ENCODE measurements at regions not wholly inside any gene's neighbourhood (a gene's known extent, or its start where the extent isn't known, plus 50 kb on each side); places are given as distances from the start of the nearest gene placed in this dataset.

- no peak for TF ChIP-seq ZNF114 (CRISPR knock-in tag; IDR thresholded peaks at IDR 0.05)
- TF ChIP-seq, protein P1, sequence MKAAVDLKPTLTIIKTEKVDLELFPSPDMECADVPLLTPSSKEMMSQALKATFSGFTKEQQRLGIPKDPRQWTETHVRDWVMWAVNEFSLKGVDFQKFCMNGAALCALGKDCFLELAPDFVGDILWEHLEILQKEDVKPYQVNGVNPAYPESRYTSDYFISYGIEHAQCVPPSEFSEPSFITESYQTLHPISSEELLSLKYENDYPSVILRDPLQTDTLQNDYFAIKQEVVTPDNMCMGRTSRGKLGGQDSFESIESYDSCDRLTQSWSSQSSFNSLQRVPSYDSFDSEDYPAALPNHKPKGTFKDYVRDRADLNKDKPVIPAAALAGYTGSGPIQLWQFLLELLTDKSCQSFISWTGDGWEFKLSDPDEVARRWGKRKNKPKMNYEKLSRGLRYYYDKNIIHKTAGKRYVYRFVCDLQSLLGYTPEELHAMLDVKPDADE (IDR thresholded peaks at IDR 0.05) = no peak
Observed at GRCh38 chr2:147375073-147375472, 469.8 kb upstream of the ACVR2A start (continued).

DNA sequence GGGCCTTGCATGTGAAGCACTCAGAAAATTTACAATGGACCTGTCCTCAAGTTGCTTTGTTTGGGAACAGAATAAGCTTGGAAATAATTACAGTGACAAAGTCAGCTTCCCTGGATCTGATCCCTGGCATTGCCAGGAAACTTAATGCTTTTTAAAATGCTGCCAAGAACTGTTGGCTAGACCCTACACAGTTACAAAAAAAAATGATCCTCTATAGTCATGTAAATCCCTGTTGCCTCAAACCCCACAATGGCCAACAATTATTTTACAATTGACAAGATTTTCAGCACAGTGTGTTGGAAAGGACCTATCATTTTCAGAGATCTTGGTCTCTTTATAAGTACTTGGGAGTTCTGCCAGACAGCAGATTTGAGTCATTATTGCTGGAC is 470.4 kb upstream of the ACVR2A start:
- no peak overlapping the region for H3K27ac ChIP-seq (ENCODE audit: low read depth)
- H3K36me3 ChIP-seq (ENCODE audit: insufficient read depth) = no peaks in the 10 kb centered on the region
- ATAC-seq (no peak), DNase-seq (ENCODE audit: low spot score) (no peak)
- H3K4me1 ChIP-seq (ENCODE audit: insufficient read depth) = peaks cover 6% of the 10 kb centered on the region
- Mint-ChIP-seq H3K36me3 (ENCODE audit: low read depth) (no peaks in the 10 kb centered on the region), H3K27me3 (ENCODE audit: insufficient read depth, low read depth, poor library complexity) (peaks cover 3% of the 10 kb centered on the region), H3K27ac (no peak overlapping the region), H3K4me3 (no peak overlapping the region), H3K4me1 (peaks cover 6% of the 10 kb centered on the region; the same call in 2 of the 3 replicates), H3K9me3 (0 out of 3 replicates have a peak, but pooled peaks cover 2% of the 10 kb centered on the region)
- TF ChIP-seq EZH2phosphoT487 (IDR thresholded peaks at IDR 0.05; ENCODE audit: unreplicated experiment) (no peak), NANOG (IDR thresholded peaks at IDR 0.05; ENCODE audit: borderline replicate concordance) (no peak), ZNF114 (CRISPR knock-in tag; IDR thresholded peaks at IDR 0.05) (no peak), STAT1 (IDR thresholded peaks at IDR 0.05; ENCODE audit: unreplicated experiment) (no peak), CREB1 (CRISPR knock-in tag; IDR thresholded peaks at IDR 0.05; ENCODE audit: low read depth) (no peak), REST (IDR thresholded peaks at IDR 0.05; ENCODE audit: unreplicated experiment) (no peak), EZH2 (IDR thresholded peaks at IDR 0.05; ENCODE audit: low read depth, unreplicated experiment) (no peak), POLR2AphosphoS5 (IDR thresholded peaks at IDR 0.05; ENCODE audit: low read depth) (no peak), ZNF331 (CRISPR knock-in tag; IDR thresholded peaks at IDR 0.05; ENCODE audit: low read depth) (no peak), JUNB (IDR thresholded peaks at IDR 0.05; ENCODE audit: unreplicated experiment) (no peak)
- TF ChIP-seq, protein P2, sequence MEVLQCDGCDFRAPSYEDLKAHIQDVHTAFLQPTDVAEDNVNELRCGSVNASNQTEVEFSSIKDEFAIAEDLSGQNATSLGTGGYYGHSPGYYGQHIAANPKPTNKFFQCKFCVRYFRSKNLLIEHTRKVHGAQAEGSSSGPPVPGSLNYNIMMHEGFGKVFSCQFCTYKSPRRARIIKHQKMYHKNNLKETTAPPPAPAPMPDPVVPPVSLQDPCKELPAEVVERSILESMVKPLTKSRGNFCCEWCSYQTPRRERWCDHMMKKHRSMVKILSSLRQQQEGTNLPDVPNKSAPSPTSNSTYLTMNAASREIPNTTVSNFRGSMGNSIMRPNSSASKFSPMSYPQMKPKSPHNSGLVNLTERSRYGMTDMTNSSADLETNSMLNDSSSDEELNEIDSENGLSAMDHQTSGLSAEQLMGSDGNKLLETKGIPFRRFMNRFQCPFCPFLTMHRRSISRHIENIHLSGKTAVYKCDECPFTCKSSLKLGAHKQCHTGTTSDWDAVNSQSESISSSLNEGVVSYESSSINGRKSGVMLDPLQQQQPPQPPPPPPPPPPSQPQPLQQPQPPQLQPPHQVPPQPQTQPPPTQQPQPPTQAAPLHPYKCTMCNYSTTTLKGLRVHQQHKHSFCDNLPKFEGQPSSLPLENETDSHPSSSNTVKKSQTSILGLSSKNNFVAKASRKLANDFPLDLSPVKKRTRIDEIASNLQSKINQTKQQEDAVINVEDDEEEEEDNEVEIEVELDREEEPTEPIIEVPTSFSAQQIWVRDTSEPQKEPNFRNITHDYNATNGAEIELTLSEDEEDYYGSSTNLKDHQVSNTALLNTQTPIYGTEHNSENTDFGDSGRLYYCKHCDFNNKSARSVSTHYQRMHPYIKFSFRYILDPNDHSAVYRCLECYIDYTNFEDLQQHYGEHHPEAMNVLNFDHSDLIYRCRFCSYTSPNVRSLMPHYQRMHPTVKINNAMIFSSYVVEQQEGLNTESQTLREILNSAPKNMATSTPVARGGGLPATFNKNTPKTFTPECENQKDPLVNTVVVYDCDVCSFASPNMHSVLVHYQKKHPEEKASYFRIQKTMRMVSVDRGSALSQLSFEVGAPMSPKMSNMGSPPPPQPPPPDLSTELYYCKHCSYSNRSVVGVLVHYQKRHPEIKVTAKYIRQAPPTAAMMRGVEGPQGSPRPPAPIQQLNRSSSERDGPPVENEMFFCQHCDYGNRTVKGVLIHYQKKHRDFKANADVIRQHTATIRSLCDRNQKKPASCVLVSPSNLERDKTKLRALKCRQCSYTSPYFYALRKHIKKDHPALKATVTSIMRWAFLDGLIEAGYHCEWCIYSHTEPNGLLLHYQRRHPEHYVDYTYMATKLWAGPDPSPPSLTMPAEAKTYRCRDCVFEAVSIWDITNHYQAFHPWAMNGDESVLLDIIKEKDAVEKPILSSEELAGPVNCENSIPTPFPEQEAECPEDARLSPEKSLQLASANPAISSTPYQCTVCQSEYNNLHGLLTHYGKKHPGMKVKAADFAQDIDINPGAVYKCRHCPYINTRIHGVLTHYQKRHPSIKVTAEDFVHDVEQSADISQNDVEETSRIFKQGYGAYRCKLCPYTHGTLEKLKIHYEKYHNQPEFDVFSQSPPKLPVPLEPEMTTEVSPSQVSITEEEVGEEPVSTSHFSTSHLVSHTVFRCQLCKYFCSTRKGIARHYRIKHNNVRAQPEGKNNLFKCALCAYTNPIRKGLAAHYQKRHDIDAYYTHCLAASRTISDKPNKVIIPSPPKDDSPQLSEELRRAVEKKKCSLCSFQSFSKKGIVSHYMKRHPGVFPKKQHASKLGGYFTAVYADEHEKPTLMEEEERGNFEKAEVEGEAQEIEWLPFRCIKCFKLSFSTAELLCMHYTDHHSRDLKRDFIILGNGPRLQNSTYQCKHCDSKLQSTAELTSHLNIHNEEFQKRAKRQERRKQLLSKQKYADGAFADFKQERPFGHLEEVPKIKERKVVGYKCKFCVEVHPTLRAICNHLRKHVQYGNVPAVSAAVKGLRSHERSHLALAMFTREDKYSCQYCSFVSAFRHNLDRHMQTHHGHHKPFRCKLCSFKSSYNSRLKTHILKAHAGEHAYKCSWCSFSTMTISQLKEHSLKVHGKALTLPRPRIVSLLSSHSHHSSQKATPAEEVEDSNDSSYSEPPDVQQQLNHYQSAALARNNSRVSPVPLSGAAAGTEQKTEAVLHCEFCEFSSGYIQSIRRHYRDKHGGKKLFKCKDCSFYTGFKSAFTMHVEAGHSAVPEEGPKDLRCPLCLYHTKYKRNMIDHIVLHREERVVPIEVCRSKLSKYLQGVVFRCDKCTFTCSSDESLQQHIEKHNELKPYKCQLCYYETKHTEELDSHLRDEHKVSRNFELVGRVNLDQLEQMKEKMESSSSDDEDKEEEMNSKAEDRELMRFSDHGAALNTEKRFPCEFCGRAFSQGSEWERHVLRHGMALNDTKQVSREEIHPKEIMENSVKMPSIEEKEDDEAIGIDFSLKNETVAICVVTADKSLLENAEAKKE (CRISPR knock-in tag; IDR thresholded peaks at IDR 0.05) = no peak
- TF ChIP-seq, protein P1 (IDR thresholded peaks at IDR 0.05) = no peak
- H3K9me2 ChIP-seq (ENCODE audit: insufficient read depth) = peaks cover 4% of the 10 kb centered on the region; the same call in 1 of the 2 replicates
- no peaks in the 10 kb centered on the region for H3K27me3 ChIP-seq (ENCODE audit: insufficient read depth)
- no peak overlapping the region for H3K4me3 ChIP-seq
- H4K20me1 ChIP-seq (replicated peaks; ENCODE audit: insufficient read depth) = no peaks in the 10 kb centered on the region
- H3K79me2 ChIP-seq (replicated peaks; ENCODE audit: insufficient read depth) = no peaks in the 10 kb centered on the region
- no peaks in the 10 kb centered on the region for H3F3A ChIP-seq (replicated peaks; ENCODE audit: low read depth)
- peak overlapping the region; percentile 58; the same call in 1 of the 2 replicates for H2AFZ ChIP-seq
- H3K4me2 ChIP-seq = no peak overlapping the region

Measured in GM23338 (cell line).